B cell (primary cell): ENCODE measurements at regions not wholly inside any gene's neighbourhood (a gene's known extent, or its start where the extent isn't known, plus 50 kb on each side); places are given as distances from the start of the nearest gene placed in this dataset.

Experiments used
- EZH2 ChIP-seq: IDR thresholded peaks from 2 replicates; pipeline ENCODE4 v1.6.1; 2012; ENCODE audit warnings: borderline replicate concordance, low read depth, mild to moderate bottlenecking, moderate library complexity, low read length; ENCODE audit not compliant: insufficient read depth, poor library complexity, severe bottlenecking
- TF ChIP-seq, protein P1 (sequence below): fragments of 200-600 bp; IDR thresholded peaks from one replicate; pipeline ENCODE4 v1.8.0; 2022; ENCODE audit warnings: antibody characterized with exemption, mild to moderate bottlenecking

DNA sequence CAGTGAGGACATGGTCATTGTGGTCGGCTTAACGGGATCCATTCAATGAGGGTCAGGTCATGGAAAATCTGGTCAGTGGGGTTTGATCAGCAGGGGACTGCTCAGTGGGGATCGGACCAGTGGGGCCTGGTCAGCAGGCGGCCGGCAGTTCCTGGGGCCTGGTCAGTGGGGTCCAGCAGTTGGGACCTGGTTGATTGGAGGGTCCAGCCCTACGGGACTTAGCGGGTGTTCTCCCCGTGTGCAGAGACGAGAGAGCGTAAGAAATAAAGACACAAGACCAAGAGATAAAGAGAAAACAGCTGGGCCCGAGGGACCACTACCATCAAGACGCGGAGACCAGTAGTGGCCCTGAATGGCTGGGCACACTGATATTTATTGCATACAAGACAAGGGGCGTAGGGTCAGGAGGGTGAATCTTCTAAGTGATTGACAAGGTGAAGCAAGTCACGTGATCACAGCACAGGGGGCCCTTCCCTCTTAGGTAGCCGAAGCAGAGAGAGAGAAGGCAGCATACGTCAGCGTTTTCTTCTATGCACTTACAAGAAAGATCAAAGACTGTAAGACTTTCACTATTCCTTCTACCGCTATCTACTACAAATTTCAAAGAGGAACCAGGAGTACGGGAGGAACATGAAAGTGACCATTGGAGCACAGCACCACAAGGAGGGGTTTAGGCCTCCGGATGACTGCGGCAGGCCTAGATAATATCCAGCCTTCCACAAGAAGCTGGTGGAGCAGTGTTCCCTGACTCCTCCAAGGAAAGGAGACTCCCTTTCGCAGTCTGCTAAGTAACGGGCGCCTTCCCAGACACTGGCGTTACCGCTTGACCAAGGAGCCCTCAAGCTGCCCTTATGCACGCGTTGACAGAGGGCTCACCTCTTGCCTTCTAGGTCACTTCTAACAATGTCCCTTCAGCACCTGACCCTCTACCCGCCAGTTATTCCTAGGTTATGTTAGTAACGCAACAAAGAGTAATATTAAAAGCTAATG, 62.1 kb upstream of the TPM4 start:
- TF ChIP-seq, protein P1, sequence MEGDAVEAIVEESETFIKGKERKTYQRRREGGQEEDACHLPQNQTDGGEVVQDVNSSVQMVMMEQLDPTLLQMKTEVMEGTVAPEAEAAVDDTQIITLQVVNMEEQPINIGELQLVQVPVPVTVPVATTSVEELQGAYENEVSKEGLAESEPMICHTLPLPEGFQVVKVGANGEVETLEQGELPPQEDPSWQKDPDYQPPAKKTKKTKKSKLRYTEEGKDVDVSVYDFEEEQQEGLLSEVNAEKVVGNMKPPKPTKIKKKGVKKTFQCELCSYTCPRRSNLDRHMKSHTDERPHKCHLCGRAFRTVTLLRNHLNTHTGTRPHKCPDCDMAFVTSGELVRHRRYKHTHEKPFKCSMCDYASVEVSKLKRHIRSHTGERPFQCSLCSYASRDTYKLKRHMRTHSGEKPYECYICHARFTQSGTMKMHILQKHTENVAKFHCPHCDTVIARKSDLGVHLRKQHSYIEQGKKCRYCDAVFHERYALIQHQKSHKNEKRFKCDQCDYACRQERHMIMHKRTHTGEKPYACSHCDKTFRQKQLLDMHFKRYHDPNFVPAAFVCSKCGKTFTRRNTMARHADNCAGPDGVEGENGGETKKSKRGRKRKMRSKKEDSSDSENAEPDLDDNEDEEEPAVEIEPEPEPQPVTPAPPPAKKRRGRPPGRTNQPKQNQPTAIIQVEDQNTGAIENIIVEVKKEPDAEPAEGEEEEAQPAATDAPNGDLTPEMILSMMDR, result no peak
- TF ChIP-seq EZH2, result no peak
